H9 (cell line): ENCODE measurements at regions not wholly inside any gene's neighbourhood (a gene's known extent, or its start where the extent isn't known, plus 50 kb on each side); places are given as distances from the start of the nearest gene placed in this dataset.

Experiments used
- DNase-seq: peaks from one replicate; pipeline ENCODE4 v3.0.0-alpha.2; 2017
- H2AFZ ChIP-seq: one replicate; pipeline ENCODE4 v1.6.1; 2013; ENCODE audit warnings: mild to moderate bottlenecking, low read length, control low read depth, moderate library complexity
- H2AK5ac ChIP-seq: 2 replicates; pipeline ENCODE4 v1.6.1; 2013; ENCODE audit warnings: low read length, control low read depth, mixed read lengths; ENCODE audit not compliant: insufficient read length
- H2BK120ac ChIP-seq: one replicate; pipeline ENCODE4 v1.6.1; 2013; ENCODE audit warnings: low read depth, mild to moderate bottlenecking, low read length, control low read depth, inconsistent platforms; ENCODE audit not compliant: poor library complexity, severe bottlenecking
- H2BK12ac ChIP-seq: 2 replicates; pipeline ENCODE4 v1.6.1; 2013; ENCODE audit warnings: low read length, control low read depth, mixed read lengths, low read depth; ENCODE audit not compliant: insufficient read length
- H2BK15ac ChIP-seq: 2 replicates; pipeline ENCODE4 v1.6.1; 2013; ENCODE audit warnings: low read depth, low read length, control low read depth
- H2BK20ac ChIP-seq: one replicate; pipeline ENCODE4 v1.6.1; 2013; ENCODE audit warnings: low read depth, mild to moderate bottlenecking, low read length, control low read depth, inconsistent platforms; ENCODE audit not compliant: poor library complexity, severe bottlenecking
- H2BK5ac ChIP-seq: 2 replicates; pipeline ENCODE4 v1.6.1; 2013; ENCODE audit warnings: low read length, control low read depth, mixed read lengths; ENCODE audit not compliant: insufficient read length
- H3K14ac ChIP-seq: 2 replicates; pipeline ENCODE4 v1.6.1; 2013; ENCODE audit warnings: low read length, control low read depth; ENCODE audit not compliant: insufficient read depth
- H3K18ac ChIP-seq: 2 replicates; pipeline ENCODE4 v1.6.1; 2013; ENCODE audit warnings: low read depth, mild to moderate bottlenecking, mixed read lengths, low read length, control low read depth; ENCODE audit not compliant: insufficient read length
- H3K23ac ChIP-seq: 2 replicates; pipeline ENCODE4 v1.6.1; 2013; ENCODE audit warnings: low read length, control low read depth, mixed read lengths, low read depth; ENCODE audit not compliant: insufficient read length
- H3K23me2 ChIP-seq: 2 replicates; pipeline ENCODE4 v1.6.1; 2013; ENCODE audit warnings: low read depth, mild to moderate bottlenecking, mixed read lengths, low read length, control low read depth; ENCODE audit not compliant: insufficient read length, poor library complexity, severe bottlenecking
- H3K27ac ChIP-seq: 2 replicates; pipeline ENCODE4 v1.5.1; 2013; ENCODE audit warnings: low read length, control low read depth, mixed read lengths, low read depth; ENCODE audit not compliant: insufficient read length
- H3K27me3 ChIP-seq: 2 replicates; pipeline ENCODE4 v1.6.1; 2013; ENCODE audit warnings: low read length, control low read depth, inconsistent platforms; ENCODE audit not compliant: insufficient read depth
- H3K4ac ChIP-seq: 2 replicates; pipeline ENCODE4 v1.6.1; 2013; ENCODE audit warnings: low read depth, mild to moderate bottlenecking, control low read depth, inconsistent platforms, low read length, moderate library complexity
- H3K4me1 ChIP-seq: 2 replicates; pipeline ENCODE4 v1.6.1; 2013; ENCODE audit warnings: low read length, control low read depth, inconsistent platforms; ENCODE audit not compliant: insufficient read depth
- H3K4me2 ChIP-seq: 2 replicates; pipeline ENCODE4 v1.6.1; 2013; ENCODE audit warnings: low read length, control low read depth, mixed read lengths; ENCODE audit not compliant: insufficient read length, insufficient read depth
- H3K56ac ChIP-seq: 2 replicates; pipeline ENCODE4 v1.6.1; 2013; ENCODE audit warnings: low read depth, mild to moderate bottlenecking, mixed read lengths, low read length, control low read depth; ENCODE audit not compliant: insufficient read length
- H3K79me1 ChIP-seq: 2 replicates; pipeline ENCODE4 v1.6.1; 2013; ENCODE audit warnings: low read depth, mild to moderate bottlenecking, moderate library complexity, low read length, control low read depth, inconsistent platforms; ENCODE audit not compliant: insufficient read depth, poor library complexity, severe bottlenecking
- H3K79me2 ChIP-seq: 2 replicates; pipeline ENCODE4 v1.6.1; 2013; ENCODE audit warnings: low read length, control low read depth, inconsistent platforms; ENCODE audit not compliant: insufficient read depth
- H3K9ac ChIP-seq: 2 replicates; pipeline ENCODE4 v1.6.1; 2013; ENCODE audit warnings: low read length, control low read depth, mixed read lengths; ENCODE audit not compliant: insufficient read length; ENCODE audit errors: extremely low read depth
- H3K9me3 ChIP-seq: one replicate; pipeline ENCODE4 v1.6.1; 2013; ENCODE audit warnings: low read depth, low read length, inconsistent platforms; ENCODE audit not compliant: control insufficient read depth
- H3T11ph ChIP-seq: one replicate; pipeline ENCODE4 v1.6.1; 2013; ENCODE audit warnings: mild to moderate bottlenecking, low read length, control low read depth, inconsistent platforms
- H4K20me1 ChIP-seq: one replicate; pipeline ENCODE4 v1.6.1; 2013; ENCODE audit not compliant: control insufficient read depth, insufficient read length, insufficient read depth
- H4K5ac ChIP-seq: 2 replicates; pipeline ENCODE4 v1.6.1; 2013; ENCODE audit warnings: low read depth, mild to moderate bottlenecking, mixed read lengths, low read length, control low read depth; ENCODE audit not compliant: insufficient read length
- H4K8ac ChIP-seq: replicated peaks from 2 replicates; pipeline ENCODE4 v1.6.1; 2013; ENCODE audit warnings: low read length, control low read depth, mixed read lengths, low read depth; ENCODE audit not compliant: insufficient read length
- H4K91ac ChIP-seq: 2 replicates; pipeline ENCODE4 v1.6.1; 2013; ENCODE audit warnings: low read depth, mild to moderate bottlenecking, moderate library complexity, mixed read lengths, low read length, control low read depth; ENCODE audit not compliant: insufficient read length
- H3K27ac Mint-ChIP-seq, 3 experiments: 2 replicates in 2 of 3; 3 replicates in 1 of 3; pipeline ENCODE4 v1.8.0; 2020 to 2021; ENCODE audit warnings: mixed read lengths in 3 of 3, mild to moderate bottlenecking in 1 of 3, moderate library complexity in 1 of 3
- H3K27me3 Mint-ChIP-seq: 2 replicates; pipeline ENCODE4 v1.8.0; 2021; ENCODE audit warnings: low read depth, mild to moderate bottlenecking, moderate library complexity, mixed read lengths
- H3K36me3 Mint-ChIP-seq, 3 experiments: 2 replicates in 2 of 3; 3 replicates in 1 of 3; pipeline ENCODE4 v1.8.0; 2020 to 2021; ENCODE audit warnings: low read depth in 3 of 3, mixed read lengths in 3 of 3; ENCODE audit not compliant: insufficient read depth in 1 of 3
- H3K4me1 Mint-ChIP-seq, 2 experiments: 2 replicates each; pipeline ENCODE4 v1.8.0; 2020; ENCODE audit warnings: mixed read lengths in 2 of 2
- H3K4me3 Mint-ChIP-seq, 2 experiments: 2 replicates in 1 of 2; 3 replicates in 1 of 2; pipeline ENCODE4 v1.8.0; 2020 to 2021; ENCODE audit warnings: mild to moderate bottlenecking in 2 of 2, mixed read lengths in 2 of 2, moderate library complexity in 1 of 2
- H3K9me3 Mint-ChIP-seq, 2 experiments: 2 replicates in 1 of 2; 3 replicates in 1 of 2; pipeline ENCODE4 v1.8.0; 2020; ENCODE audit warnings: mild to moderate bottlenecking in 2 of 2, mixed read lengths in 2 of 2, moderate library complexity in 1 of 2
- CTCF ChIP-seq: fragments of 200-600 bp; sonication (generic); conservative IDR thresholded peaks from 3 replicates; pipeline ENCODE4 v1.8.0; 2021; ENCODE audit warnings: antibody characterized with exemption, mild to moderate bottlenecking
- WGBS: extraction: QIAGEN DNeasy Blood & Tissue Kit; methylation state at CpG from one replicate; pipeline ENCODE4 v1.1.7; 2013; ENCODE audit warnings: missing lambda C conversion rate, low lambda C conversion rate, mixed read lengths; ENCODE audit not compliant: insufficient read length; ENCODE audit errors: extremely low coverage; 5-methylcytosine and 5-hydroxymethylcytosine counted together

GRCh38 chr2:45337481-45337880 is 273.6 kb downstream of the SRBD1 start:
- Histone ChIP-seq H3K79me2 (no peaks in the 10 kb centered on the region), H3K4ac (no peak overlapping the region), H2BK5ac (no peak overlapping the region), H3T11ph (no peak overlapping the region), H4K20me1 (no peaks in the 10 kb centered on the region), H3K56ac (no peak overlapping the region), H3K79me1 (no peaks in the 10 kb centered on the region), H2AK5ac (no peak overlapping the region), H3K4me1 (no peaks in the 10 kb centered on the region), H2BK120ac (no peak overlapping the region), H4K91ac (no peak overlapping the region), H3K27me3 (no peaks in the 10 kb centered on the region), H2BK20ac (no peak overlapping the region), H3K23me2 (no peaks in the 10 kb centered on the region), H3K4me2 (no peak overlapping the region), H4K8ac (no peak overlapping the region), H3K23ac (no peak overlapping the region), H3K9me3 (no peaks in the 10 kb centered on the region), H2BK15ac (no peak overlapping the region), H3K9ac (no peak overlapping the region), H3K18ac (no peak overlapping the region), H3K27ac (no peak overlapping the region), H4K5ac (no peak overlapping the region), H2AFZ (no peak overlapping the region), H3K14ac (no peak overlapping the region), H2BK12ac (no peak overlapping the region)
- H3K27me3 Mint-ChIP-seq, result peaks cover 1% of the 10 kb centered on the region; the same call in 1 of the 2 replicates
- no peaks in the 10 kb centered on the region for H3K9me3 Mint-ChIP-seq
- H3K4me3 Mint-ChIP-seq, result no peak overlapping the region
- DNase-seq, result no peak
- WGBS, result no CpG with 5 or more reads among the region's 3 CpGs
- no peak for TF ChIP-seq CTCF
- peaks cover 0 to 2% (median 0%) of the 10 kb centered on the region in 3 experiments; a peak in 1 of 7 replicates for H3K36me3 Mint-ChIP-seq
- H3K27ac Mint-ChIP-seq, result no peak overlapping the region
- H3K4me1 Mint-ChIP-seq, result peaks cover 10 to 16% of the 10 kb centered on the region in 2 experiments
